ENCODE measurements at regions not wholly inside any gene's neighbourhood (a gene's known extent, or its start where the extent isn't known, plus 50 kb on each side); places are given as distances from the start of the nearest gene placed in this dataset.

GRCh38 chr10:46227936-46228562, 58.7 kb upstream of the ANTXRL start:
- DNase-seq (ENCODE audit: low read depth in 2 of 2), result no peak

- DNase-seq (ENCODE audit: low read depth in 2 of 2), result peak; percentile 46 to 49
These were observed 58.2 kb upstream of the ANTXRL start for GRCh38 chr10:46228563-46229071.

DNA sequence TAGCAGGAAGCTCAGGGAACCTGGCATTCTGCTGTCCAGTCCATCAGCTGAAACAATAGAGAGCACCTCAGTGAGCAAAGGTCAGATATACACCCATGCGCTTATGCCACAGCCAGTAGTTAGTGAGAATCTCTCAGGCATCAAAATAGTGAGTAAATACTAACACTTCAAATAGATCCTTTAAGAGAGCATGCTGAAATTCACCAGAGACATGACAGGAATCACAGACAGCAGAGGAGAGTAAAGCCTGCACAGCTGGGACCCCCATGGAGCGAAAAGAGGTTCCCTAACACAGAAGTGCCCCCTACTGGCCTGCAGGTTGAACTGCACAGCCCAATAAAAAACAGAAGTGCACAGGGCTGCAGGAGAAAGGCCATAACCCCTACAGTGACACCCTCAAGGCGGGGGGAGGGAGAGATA, 57.6 kb upstream of the ANTXRL start:
- DNase-seq (ENCODE audit: low read depth in 2 of 2), result no peak

- DNase-seq (ENCODE audit: low read depth in 2 of 2), result no peak
These were observed 56.2 kb upstream of the ANTXRL start for GRCh38 chr10:46230615-46231014.

- DNase-seq (ENCODE audit: low read depth in 2 of 2), result no peak
These were observed 55.7 kb upstream of the ANTXRL start for GRCh38 chr10:46231087-46231486.

GRCh38 chr10:46232084-46232483, 54.7 kb upstream of the ANTXRL start:
- no peak for DNase-seq (ENCODE audit: low read depth in 2 of 2)

- no peak for DNase-seq (ENCODE audit: low read depth in 2 of 2)
These were observed 54.1 kb upstream of the ANTXRL start for GRCh38 chr10:46232666-46233065.

DNA sequence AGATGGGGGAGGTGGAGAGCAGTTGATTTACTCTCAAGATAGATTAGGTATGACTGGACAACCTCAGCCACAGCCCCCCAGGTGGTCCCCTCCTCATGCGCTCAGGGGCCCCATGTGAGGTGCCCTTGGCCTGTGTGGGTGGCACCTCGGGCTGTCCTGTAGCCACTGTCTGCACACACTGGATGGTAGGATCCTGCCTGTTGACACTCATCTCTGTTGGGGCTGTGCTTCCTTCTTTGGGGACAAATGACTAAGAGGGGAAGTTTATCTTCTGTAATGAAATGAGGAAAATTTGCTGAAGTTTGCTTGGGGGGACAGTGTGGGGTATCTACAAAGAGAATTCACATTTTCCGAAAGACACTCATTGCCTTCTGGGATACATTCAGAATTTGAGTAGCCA, 53.6 kb upstream of the ANTXRL start:
- DNase-seq (ENCODE audit: low read depth in 2 of 2), result no peak

DNA sequence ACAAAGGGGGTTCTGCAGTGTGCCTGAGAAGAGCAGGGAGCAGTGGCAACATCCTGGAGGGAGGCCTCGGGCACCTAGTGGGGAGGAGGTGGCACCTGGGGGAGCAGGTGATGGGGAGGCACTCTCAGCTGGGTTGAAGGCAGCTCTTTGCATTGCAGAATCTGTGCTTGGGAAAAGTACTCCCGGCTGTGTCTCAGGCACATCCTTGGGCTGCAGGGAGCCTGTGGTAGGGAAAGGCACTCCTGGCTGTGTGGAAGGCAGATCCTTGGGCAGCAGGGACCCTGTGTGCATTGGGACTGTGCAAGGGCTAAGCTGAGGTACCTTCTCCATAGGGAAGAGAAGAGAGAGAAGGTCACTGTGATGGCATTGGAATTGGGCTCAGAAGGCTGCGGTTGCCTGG, 52.8 kb upstream of the ANTXRL start:
- DNase-seq (ENCODE audit: low read depth in 2 of 2), result no peak

- DNase-seq (ENCODE audit: low read depth in 2 of 2), result no peak
These were observed 52.3 kb upstream of the ANTXRL start for GRCh38 chr10:46234431-46235060.

- no peak for DNase-seq (ENCODE audit: low read depth in 2 of 2)
These were observed 50.9 kb upstream of the ANTXRL start for GRCh38 chr10:46235705-46236545.

DNA sequence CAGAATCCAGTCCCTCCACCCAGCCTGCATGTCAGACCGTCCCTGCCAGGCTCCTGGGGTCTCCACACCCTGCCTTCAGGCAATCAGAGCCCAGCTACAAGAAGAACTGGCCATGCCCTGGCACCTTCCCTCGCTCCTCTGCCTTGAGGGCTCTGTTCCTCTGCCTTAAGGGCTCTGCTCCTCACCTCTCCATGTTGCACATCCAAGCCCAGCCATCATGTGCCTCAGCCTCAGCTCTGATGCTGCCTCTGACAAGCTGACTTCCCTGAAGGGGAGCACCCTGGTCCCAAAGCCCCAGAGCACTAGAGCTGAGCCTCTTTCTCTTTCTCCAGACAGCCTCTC, 50.3 kb upstream of the ANTXRL start:
- DNase-seq (ENCODE audit: low read depth in 2 of 2), result no peak

- DNase-seq (ENCODE audit: low read depth in 2 of 2), result no peak
These were observed 49.7 kb upstream of the ANTXRL start for GRCh38 chr10:46236941-46237681.

Measured in stimulated activated CD4-positive, alpha-beta T cell treated with anti-CD3 and anti-CD28 coated beads, Interleukin-1b, Interleukin-23, amount 100 ng/mL, for 4 hours (primary cell).